Right renal cortex interstitium (tissue), 3 donors: ENCODE measurements at regions not wholly inside any gene's neighbourhood (a gene's known extent, or its start where the extent isn't known, plus 50 kb on each side); places are given as distances from the start of the nearest gene placed in this dataset.

ENCODE experiments used
- DNase-seq, 3 donors: peaks; one replicate each; pipeline ENCODE4 v3.0.0-alpha.2; 2013; ENCODE audit warnings: low read depth in 3 of 3, low spot score in 2 of 3

GRCh38 chr2:176535467-176536113 lies 266.3 kb downstream of the MTX2 start:
- no peak for DNase-seq

GRCh38 chr2:176536439-176537133 lies 267.3 kb downstream of the MTX2 start:
- no peak for DNase-seq

GRCh38 chr2:176537932-176538331 lies 268.7 kb downstream of the MTX2 start:
- DNase-seq, result no peak

GRCh38 chr2:176540995-176541394 lies 271.8 kb downstream of the MTX2 start:
- DNase-seq, result no peak

GRCh38 chr2:176542476-176542875 lies 273.2 kb downstream of the MTX2 start:
- DNase-seq, result no peak

- no peak for DNase-seq
Measured at GRCh38 chr2:176544557-176544956, 275.3 kb downstream of the MTX2 start.

GRCh38 chr2:176544991-176545956 lies 276.0 kb downstream of the MTX2 start:
- DNase-seq, result no peak

- no peak for DNase-seq
Measured at GRCh38 chr2:176546550-176546949, 277.3 kb downstream of the MTX2 start.

GRCh38 chr2:176552501-176553135 lies 283.4 kb downstream of the MTX2 start:
- DNase-seq, result no peak

- DNase-seq, result peak in 1 of 3 donors; percentile 58
Measured at GRCh38 chr2:176553685-176554100, 284.5 kb downstream of the MTX2 start.

GRCh38 chr2:176554101-176555048 lies 285.1 kb downstream of the MTX2 start:
- peak; percentile 74 to 91 (median 80) for DNase-seq

GRCh38 chr2:176555112-176555511 lies 285.9 kb downstream of the MTX2 start:
- DNase-seq, result no peak

GRCh38 chr2:176555781-176556180 lies 286.5 kb downstream of the MTX2 start:
- no peak for DNase-seq

GRCh38 chr2:176556373-176556772 lies 287.1 kb downstream of the MTX2 start:
- DNase-seq, result no peak

GRCh38 chr2:176557821-176558220 lies 288.6 kb downstream of the MTX2 start:
- DNase-seq, result no peak

GRCh38 chr2:176558574-176559140 lies 289.4 kb downstream of the MTX2 start:
- DNase-seq, result no peak

GRCh38 chr2:176560296-176560695 lies 291.1 kb downstream of the MTX2 start:
- DNase-seq, result no peak

GRCh38 chr2:176561706-176562105 lies 292.5 kb downstream of the MTX2 start:
- no peak for DNase-seq

- DNase-seq, result no peak
Measured at GRCh38 chr2:176562359-176563078, 293.3 kb downstream of the MTX2 start.
